Ovary (tissue), 7 donors: ENCODE measurements at regions not wholly inside any gene's neighbourhood (a gene's known extent, or its start where the extent isn't known, plus 50 kb on each side); places are given as distances from the start of the nearest gene placed in this dataset.

Source experiments
- DNase-seq, 5 donors: peaks; one replicate each; pipeline ENCODE4 v3.0.0-alpha.2; 2019 to 2020
- H3K27ac ChIP-seq, 2 donors: fragments of 200-600 bp; one replicate each; pipeline versions ENCODE4 v1.5.1 to v1.8.0; 2019 to 2022
- H3K27me3 ChIP-seq: fragments of 200-600 bp; one replicate; pipeline ENCODE4 v1.8.0; 2022
- H3K36me3 ChIP-seq: fragments of 200-600 bp; sonication (generic); one replicate; pipeline ENCODE4 v1.5.1; 2019
- H3K4me1 ChIP-seq: one replicate; pipeline ENCODE4 v1.8.1; 2013; ENCODE audit warnings: mild to moderate bottlenecking, moderate library complexity; ENCODE audit not compliant: insufficient read depth
- H3K4me3 ChIP-seq: fragments of 200-600 bp; sonication (generic); one replicate; pipeline ENCODE4 v1.5.1; 2017
- H3K9me3 ChIP-seq, 2 donors: fragments of 200-600 bp in 1 of 2; sonication (generic) in 1 of 2; one replicate each; pipeline versions ENCODE4 v1.5.1 to v1.8.1; 2013 to 2019; ENCODE audit warnings: mild to moderate bottlenecking in 1 of 2, moderate library complexity in 1 of 2
- EP300 ChIP-seq: sonication (generic); formaldehyde crosslinking; IDR thresholded peaks from one replicate; pipeline ENCODE4 v1.6.1; 2017; ENCODE audit warnings: antibody characterized with exemption
- POLR2A ChIP-seq: fragments of 450-650 bp; IDR thresholded peaks from one replicate; pipeline ENCODE4 v1.6.1; 2017; ENCODE audit warnings: antibody characterized with exemption, mild to moderate bottlenecking, moderate library complexity
- WGBS, 3 donors: extraction: QIAGEN DNeasy Blood & Tissue Kit in 1 of 3; methylation state at CpG; one replicate each; pipeline versions ENCODE4 v1.1.5 to v1.1.7; 2013 to 2017; 5-methylcytosine and 5-hydroxymethylcytosine counted together
- intact Hi-C, 4 donors: fragments of 100-400 bp; cut with DNase I; formaldehyde crosslinking; loops; one replicate each; pipeline versions ENCODE4 v1.11.0 to v1.15.1; 2022 to 2023
- TF ChIP-seq, protein P1 (sequence below), 3 donors: fragments of 450-650 bp in 2 of 3; fragments of 200-600 bp in 1 of 3; IDR thresholded peaks; one replicate each; pipeline versions ENCODE4 v1.5.1 to v1.8.0; 2016 to 2022; ENCODE audit warnings: antibody characterized with exemption in 3 of 3, mild to moderate bottlenecking in 1 of 3
- donor health status: DM: no; HTN: no; CAD: no; lungs with moderate emphysema.
- donor health status: DM: no; HTN: no; CAD: no.
- donor health status: Bipolar disorder and iron deficiency.
- donor health status: DM: no; HTN: no; CAD: no.
- donor health status: DM: yes; HTN: yes; CAD: no.

DNA sequence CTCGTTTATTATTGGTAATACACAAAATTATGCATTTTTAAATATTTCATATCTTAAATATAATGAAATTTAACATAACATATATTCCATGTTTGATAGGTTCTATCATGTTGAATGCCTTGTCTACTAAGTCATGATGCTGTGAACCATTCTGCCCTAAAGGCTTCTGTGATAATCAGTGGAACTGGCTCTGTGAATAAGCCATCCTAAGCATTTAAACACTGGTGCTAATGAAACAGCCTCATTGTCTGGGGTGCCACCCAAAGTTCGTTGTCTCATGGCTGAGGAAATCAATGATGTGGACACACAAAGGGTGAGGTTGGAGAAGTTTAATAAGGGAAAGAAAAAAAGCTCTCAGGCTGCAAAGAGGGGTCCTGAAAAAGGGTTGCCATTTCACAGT is 264.7 kb upstream of the ZRANB2 start:
- TF ChIP-seq, protein P1, sequence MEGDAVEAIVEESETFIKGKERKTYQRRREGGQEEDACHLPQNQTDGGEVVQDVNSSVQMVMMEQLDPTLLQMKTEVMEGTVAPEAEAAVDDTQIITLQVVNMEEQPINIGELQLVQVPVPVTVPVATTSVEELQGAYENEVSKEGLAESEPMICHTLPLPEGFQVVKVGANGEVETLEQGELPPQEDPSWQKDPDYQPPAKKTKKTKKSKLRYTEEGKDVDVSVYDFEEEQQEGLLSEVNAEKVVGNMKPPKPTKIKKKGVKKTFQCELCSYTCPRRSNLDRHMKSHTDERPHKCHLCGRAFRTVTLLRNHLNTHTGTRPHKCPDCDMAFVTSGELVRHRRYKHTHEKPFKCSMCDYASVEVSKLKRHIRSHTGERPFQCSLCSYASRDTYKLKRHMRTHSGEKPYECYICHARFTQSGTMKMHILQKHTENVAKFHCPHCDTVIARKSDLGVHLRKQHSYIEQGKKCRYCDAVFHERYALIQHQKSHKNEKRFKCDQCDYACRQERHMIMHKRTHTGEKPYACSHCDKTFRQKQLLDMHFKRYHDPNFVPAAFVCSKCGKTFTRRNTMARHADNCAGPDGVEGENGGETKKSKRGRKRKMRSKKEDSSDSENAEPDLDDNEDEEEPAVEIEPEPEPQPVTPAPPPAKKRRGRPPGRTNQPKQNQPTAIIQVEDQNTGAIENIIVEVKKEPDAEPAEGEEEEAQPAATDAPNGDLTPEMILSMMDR (IDR thresholded peaks at IDR 0.05), result no peak
- Histone ChIP-seq H3K9me3 (no peaks in the 10 kb centered on the region), H3K4me1 (no peaks in the 10 kb centered on the region), H3K36me3 (no peaks in the 10 kb centered on the region), H3K4me3 (no peak overlapping the region), H3K27me3 (no peaks in the 10 kb centered on the region), H3K27ac (no peak overlapping the region)
- intact Hi-C loops, result no loop called here
- 72 to 82% (median 76%) methylated on average over 2 of the region's 2 CpGs for WGBS, 3 donors
- DNase-seq, result no peak

DNA sequence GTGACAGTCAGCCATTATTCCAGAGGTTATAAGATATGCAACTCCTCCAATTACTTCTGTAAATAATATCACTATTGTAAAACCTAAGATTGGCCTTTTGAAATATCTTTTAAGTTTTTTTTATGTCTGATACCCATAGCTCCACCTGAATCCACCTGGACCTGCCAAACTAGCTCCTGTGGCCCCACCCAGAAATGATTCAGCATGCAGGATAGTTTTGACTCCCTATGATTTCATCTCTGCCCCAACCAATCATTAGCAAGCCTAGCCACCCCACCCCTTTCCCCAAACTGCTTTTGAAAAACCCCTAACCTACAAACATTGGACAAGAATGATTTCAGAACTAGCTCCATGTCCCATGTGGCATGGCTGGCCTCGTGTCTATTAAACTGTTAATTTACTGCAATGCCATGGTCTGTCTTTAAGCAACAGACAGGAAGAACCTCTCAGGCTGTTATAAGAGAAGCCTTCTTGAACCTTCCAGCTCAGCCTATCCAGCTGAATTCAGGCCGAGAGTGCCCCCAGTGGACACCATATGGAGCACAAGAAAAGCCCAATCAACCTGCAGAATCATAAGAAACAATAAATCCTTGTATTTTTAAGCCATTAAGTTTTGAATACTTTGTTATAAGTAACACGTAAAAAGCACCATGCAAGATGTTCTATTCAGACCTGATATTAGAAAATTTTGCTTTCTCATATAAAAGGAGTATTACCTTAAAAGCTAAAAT is 263.0 kb upstream of the ZRANB2 start:
- no peak for DNase-seq
- Histone ChIP-seq H3K36me3 (no peaks in the 10 kb centered on the region), H3K27me3 (no peaks in the 10 kb centered on the region), H3K4me1 (no peaks in the 10 kb centered on the region), H3K9me3 (no peaks in the 10 kb centered on the region), H3K27ac (no peak overlapping the region), H3K4me3 (no peak overlapping the region)
- intact Hi-C loops, result no loop called here
- 72 to 81% (median 75%) methylated on average over 3 of the region's 3 CpGs for WGBS, 3 donors
- no peak for TF ChIP-seq EP300
- TF ChIP-seq, protein P1 (IDR thresholded peaks at IDR 0.05), result no peak

DNA sequence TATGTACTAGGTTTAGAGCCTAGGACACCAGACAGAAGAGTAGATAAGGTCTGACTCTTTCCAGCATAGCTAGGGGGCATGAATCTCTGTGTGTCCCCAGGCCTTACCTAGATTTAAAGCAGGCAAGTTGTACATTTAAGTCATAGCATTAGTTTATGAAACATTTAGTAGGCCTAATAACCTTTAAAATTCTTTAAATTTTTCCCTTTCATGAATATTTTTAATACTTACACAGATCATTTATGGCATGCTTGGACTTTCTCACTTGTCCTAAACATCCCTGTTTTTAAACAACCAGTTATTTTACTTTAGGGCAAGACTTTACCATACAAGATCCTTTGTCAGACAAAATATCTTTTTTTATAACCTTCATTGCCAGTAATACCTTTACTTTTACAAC is 258.4 kb upstream of the ZRANB2 start:
- no peak overlapping the region for H3K4me3 ChIP-seq

DNA sequence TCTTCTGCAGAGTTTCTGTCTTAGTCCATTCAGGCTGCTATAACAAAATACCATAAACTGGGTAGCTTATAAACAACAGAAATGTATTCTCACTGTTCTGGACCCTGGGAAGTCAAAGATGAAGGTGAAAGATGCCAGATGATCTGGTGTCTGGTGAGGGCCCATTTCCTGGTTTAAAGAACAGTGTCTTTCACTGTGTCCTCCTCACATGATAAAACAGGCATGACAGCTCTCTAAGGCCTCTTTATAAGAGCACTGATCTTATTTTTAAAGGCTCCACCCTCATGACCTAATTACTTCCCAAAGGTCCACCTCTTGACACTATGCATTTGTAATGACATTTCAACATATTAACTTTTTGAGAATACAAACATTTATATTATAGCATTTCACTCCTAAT is 250.2 kb upstream of the ZRANB2 start:
- intact Hi-C loops, result no loop called here
- TF ChIP-seq EP300, result no peak
- TF ChIP-seq, protein P1 (IDR thresholded peaks at IDR 0.05), result no peak
- no peak for TF ChIP-seq POLR2A
- Histone ChIP-seq H3K4me3 (no peak overlapping the region), H3K27me3 (no peaks in the 10 kb centered on the region), H3K4me1 (no peaks in the 10 kb centered on the region), H3K9me3 (no peaks in the 10 kb centered on the region), H3K27ac (no peak overlapping the region), H3K36me3 (no peaks in the 10 kb centered on the region)
- DNase-seq, result no peak

More for the DNA sequence above, 258.4 kb upstream of the ZRANB2 start:
- Histone ChIP-seq H3K9me3 (no peaks in the 10 kb centered on the region), H3K27me3 (no peaks in the 10 kb centered on the region), H3K4me1 (no peaks in the 10 kb centered on the region), H3K27ac (no peak overlapping the region), H3K36me3 (no peaks in the 10 kb centered on the region)
- intact Hi-C loops, result no loop called here
- TF ChIP-seq, protein P1 (IDR thresholded peaks at IDR 0.05), result no peak
- TF ChIP-seq EP300 (no peak), POLR2A (no peak)
- no peak for DNase-seq
